GM19240 (cell line): ENCODE measurements at regions not wholly inside any gene's neighbourhood (a gene's known extent, or its start where the extent isn't known, plus 50 kb on each side); places are given as distances from the start of the nearest gene placed in this dataset.
"Not testable (repeated sequence)": the region's sequence is repeated elsewhere in the genome, so short reads cannot be mapped to it uniquely, and the experiment has no call there.

ENCODE experiments used
- DNase-seq: peaks from one replicate; pipeline ENCODE4 v3.0.0; 2011; ENCODE audit warnings: low spot score; ENCODE audit not compliant: insufficient read length

GRCh38 chr3:153440311-153440710 is 278.3 kb downstream of the RAP2B start:
- DNase-seq: no peak

- no peak for DNase-seq
Measured at GRCh38 chr3:153442386-153442785, 280.4 kb downstream of the RAP2B start.

GRCh38 chr3:153442799-153443487 is 280.9 kb downstream of the RAP2B start:
- no peak for DNase-seq

- no peak for DNase-seq
Measured at GRCh38 chr3:153443961-153444360, 281.9 kb downstream of the RAP2B start.

- DNase-seq: no peak
Measured at GRCh38 chr3:153445817-153446216, 283.8 kb downstream of the RAP2B start.

- no peak for DNase-seq
Measured at GRCh38 chr3:153448151-153448829, 286.3 kb downstream of the RAP2B start.

- DNase-seq: no peak
Measured at GRCh38 chr3:153456833-153457545, 295.0 kb downstream of the RAP2B start.

GRCh38 chr3:153458881-153459280 is 296.9 kb downstream of the RAP2B start:
- no peak for DNase-seq

GRCh38 chr3:153462545-153462944 is 300.5 kb downstream of the RAP2B start:
- no peak for DNase-seq

- DNase-seq: no peak
Measured at GRCh38 chr3:153463895-153464294, 301.9 kb downstream of the RAP2B start.

- no peak for DNase-seq
Measured at GRCh38 chr3:153469162-153469561, 307.1 kb downstream of the RAP2B start.

GRCh38 chr3:153484842-153485241 is 322.8 kb downstream of the RAP2B start:
- no peak for DNase-seq

- DNase-seq: no peak
Measured at GRCh38 chr3:153495422-153495821, 333.4 kb downstream of the RAP2B start.

- DNase-seq: no peak
Measured at GRCh38 chr3:153502682-153503081, 340.7 kb downstream of the RAP2B start.

- no peak for DNase-seq
Measured at GRCh38 chr3:153503873-153504272, 341.8 kb downstream of the RAP2B start.

GRCh38 chr3:153506205-153506604 is 344.2 kb downstream of the RAP2B start:
- DNase-seq: not testable (repeated sequence)

GRCh38 chr3:153506686-153507085 is 344.7 kb downstream of the RAP2B start:
- not testable (repeated sequence) for DNase-seq

GRCh38 chr3:153513236-153513635 is 351.2 kb downstream of the RAP2B start:
- DNase-seq: no peak

- DNase-seq: no peak
Measured at GRCh38 chr3:153528473-153528872, 366.4 kb downstream of the RAP2B start.

- DNase-seq: no peak
Measured at GRCh38 chr3:153539263-153539662, 377.2 kb downstream of the RAP2B start.

- DNase-seq: no peak
Measured at GRCh38 chr3:153545471-153545870, 383.4 kb downstream of the RAP2B start.

GRCh38 chr3:153547970-153548369 is 385.9 kb downstream of the RAP2B start:
- no peak for DNase-seq
